ENCODE measurements at regions not wholly inside any gene's neighbourhood (a gene's known extent, or its start where the extent isn't known, plus 50 kb on each side); places are given as distances from the start of the nearest gene placed in this dataset.
"Not testable (repeated sequence)": the region's sequence is repeated elsewhere in the genome, so short reads cannot be mapped to it uniquely, and the experiment has no call there.

- H3K4me3 ChIP-seq (replicated peaks; ENCODE audit: low read depth, low read length); DNase-seq (ENCODE audit: low read depth): not testable (repeated sequence)
Measured at GRCh38 chr4:9110700-9111099, 59.5 kb upstream of the FAM90A26 start.

GRCh38 chr4:9103148-9103524 is 67.1 kb upstream of the FAM90A26 start:
- H3K4me3 ChIP-seq (replicated peaks; ENCODE audit: low read depth, low read length); DNase-seq (ENCODE audit: low read depth): not testable (repeated sequence)
- TF ChIP-seq CTCF (IDR thresholded peaks at IDR 0.05; ENCODE audit: low read length, missing control alignments): peak; percentile 16

- DNase-seq (ENCODE audit: low read depth); H3K4me3 ChIP-seq (replicated peaks; ENCODE audit: low read depth, low read length): not testable (repeated sequence)
Measured at GRCh38 chr4:9102471-9103147, 67.6 kb upstream of the FAM90A26 start.

- DNase-seq (ENCODE audit: low read depth); H3K4me3 ChIP-seq (replicated peaks; ENCODE audit: low read depth, low read length): not testable (repeated sequence)
Measured at GRCh38 chr4:9096330-9096729, 73.9 kb upstream of the FAM90A26 start.

- DNase-seq (ENCODE audit: low read depth); H3K4me3 ChIP-seq (replicated peaks; ENCODE audit: low read depth, low read length): not testable (repeated sequence)
Measured at GRCh38 chr4:9078796-9079195, 91.4 kb upstream of the FAM90A26 start.

GRCh38 chr4:9076974-9077373 is 93.2 kb upstream of the FAM90A26 start:
- not testable (repeated sequence) for H3K4me3 ChIP-seq (replicated peaks; ENCODE audit: low read depth, low read length); DNase-seq (ENCODE audit: low read depth)

- not testable (repeated sequence) for DNase-seq (ENCODE audit: low read depth)
Measured at GRCh38 chr4:9076486-9076885, 93.7 kb upstream of the FAM90A26 start.

GRCh38 chr4:9073371-9073770 is 96.8 kb upstream of the FAM90A26 start:
- not testable (repeated sequence) for DNase-seq (ENCODE audit: low read depth); H3K4me3 ChIP-seq (replicated peaks; ENCODE audit: low read depth, low read length)

More at GRCh38 chr4:9076486-9076885, 93.7 kb upstream of the FAM90A26 start:
- not testable (repeated sequence) for H3K4me3 ChIP-seq (replicated peaks; ENCODE audit: low read depth, low read length)

GRCh38 chr4:9072521-9073220 is 97.5 kb upstream of the FAM90A26 start:
- DNase-seq (ENCODE audit: low read depth): not testable (repeated sequence)

GRCh38 chr4:9067923-9068322 is 102.3 kb upstream of the FAM90A26 start:
- DNase-seq (ENCODE audit: low read depth); H3K4me3 ChIP-seq (replicated peaks; ENCODE audit: low read depth, low read length): not testable (repeated sequence)

More at GRCh38 chr4:9072521-9073220, 97.5 kb upstream of the FAM90A26 start:
- not testable (repeated sequence) for H3K4me3 ChIP-seq (replicated peaks; ENCODE audit: low read depth, low read length)

GRCh38 chr4:9063612-9064011 is 106.6 kb upstream of the FAM90A26 start:
- not testable (repeated sequence) for H3K4me3 ChIP-seq (replicated peaks; ENCODE audit: low read depth, low read length); DNase-seq (ENCODE audit: low read depth)

- not testable (repeated sequence) for DNase-seq (ENCODE audit: low read depth); H3K4me3 ChIP-seq (replicated peaks; ENCODE audit: low read depth, low read length)
Measured at GRCh38 chr4:9024866-9025265, 145.3 kb upstream of the FAM90A26 start.

GRCh38 chr4:9009792-9010191 is 138.2 kb upstream of the HMX1 start:
- not testable (repeated sequence) for H3K4me3 ChIP-seq (replicated peaks; ENCODE audit: low read depth, low read length); DNase-seq (ENCODE audit: low read depth)

GRCh38 chr4:9008407-9008806 is 136.8 kb upstream of the HMX1 start:
- DNase-seq (ENCODE audit: low read depth): not testable (repeated sequence)

GRCh38 chr4:9001153-9001552 is 129.5 kb upstream of the HMX1 start:
- H3K4me3 ChIP-seq (replicated peaks; ENCODE audit: low read depth, low read length); DNase-seq (ENCODE audit: low read depth): not testable (repeated sequence)

More at GRCh38 chr4:9008407-9008806, 136.8 kb upstream of the HMX1 start:
- H3K4me3 ChIP-seq (replicated peaks; ENCODE audit: low read depth, low read length): not testable (repeated sequence)

- H3K4me3 ChIP-seq (replicated peaks; ENCODE audit: low read depth, low read length): not testable (repeated sequence)
Measured at GRCh38 chr4:9000505-9001001, 128.9 kb upstream of the HMX1 start.

GRCh38 chr4:8992981-8993380 is 121.3 kb upstream of the HMX1 start:
- DNase-seq (ENCODE audit: low read depth); H3K4me3 ChIP-seq (replicated peaks; ENCODE audit: low read depth, low read length): not testable (repeated sequence)

More at GRCh38 chr4:9000505-9001001, 128.9 kb upstream of the HMX1 start:
- DNase-seq (ENCODE audit: low read depth): peak; percentile 34

- DNase-seq (ENCODE audit: low read depth); H3K4me3 ChIP-seq (replicated peaks; ENCODE audit: low read depth, low read length): not testable (repeated sequence)
Measured at GRCh38 chr4:8991449-8991848, 119.8 kb upstream of the HMX1 start.
